GM19467 (cell line): ENCODE measurements at regions not wholly inside any gene's neighbourhood (a gene's known extent, or its start where the extent isn't known, plus 50 kb on each side); places are given as distances from the start of the nearest gene placed in this dataset.

Experiments used
- ATAC-seq: cut with Tn5 transposase; IDR thresholded peaks from one replicate; pipeline ENCODE4 v1.9.1; 2021; ENCODE audit warnings: mild to moderate bottlenecking, moderate library complexity; ENCODE audit not compliant: unreplicated experiment

DNA sequence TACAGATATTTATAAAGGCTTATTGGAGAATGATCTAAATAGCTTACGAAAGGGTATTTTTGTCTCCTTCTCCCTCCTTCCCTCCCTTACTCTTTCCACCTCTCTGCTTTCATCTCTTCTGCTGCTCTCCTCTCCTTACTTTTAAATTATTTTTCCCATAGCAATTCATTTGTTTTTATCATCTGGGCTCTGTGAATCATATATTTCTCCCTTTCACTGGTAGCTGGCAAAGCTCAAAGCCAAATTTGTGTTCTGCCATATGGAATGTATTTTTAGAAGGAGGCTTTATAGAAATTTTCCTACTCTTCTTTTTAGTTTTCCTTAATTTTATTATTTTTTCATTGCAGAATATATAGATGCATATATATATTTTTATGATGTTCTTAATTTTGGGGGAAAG, 385.8 kb downstream of the C3orf38 start:
- ATAC-seq, result no peak

DNA sequence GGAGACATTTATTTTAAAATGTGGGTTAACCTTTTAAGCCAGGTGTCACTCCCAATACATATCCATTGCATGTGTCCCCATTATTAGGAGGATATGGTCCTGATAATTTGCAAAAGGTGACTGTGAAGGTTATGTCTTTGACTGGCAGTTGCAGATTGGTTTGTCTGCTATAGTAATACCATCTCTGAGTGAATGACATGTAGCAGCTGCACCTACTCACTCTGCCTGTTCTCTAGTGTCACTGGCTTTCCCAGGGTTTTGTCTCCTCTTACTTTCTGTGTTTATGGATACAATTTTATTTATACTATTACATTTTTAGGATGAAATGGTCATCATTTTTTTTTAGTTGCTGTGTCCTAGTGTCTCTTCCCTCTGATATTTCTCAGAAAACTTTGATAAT, 393.2 kb downstream of the C3orf38 start:
- ATAC-seq, result no peak

DNA sequence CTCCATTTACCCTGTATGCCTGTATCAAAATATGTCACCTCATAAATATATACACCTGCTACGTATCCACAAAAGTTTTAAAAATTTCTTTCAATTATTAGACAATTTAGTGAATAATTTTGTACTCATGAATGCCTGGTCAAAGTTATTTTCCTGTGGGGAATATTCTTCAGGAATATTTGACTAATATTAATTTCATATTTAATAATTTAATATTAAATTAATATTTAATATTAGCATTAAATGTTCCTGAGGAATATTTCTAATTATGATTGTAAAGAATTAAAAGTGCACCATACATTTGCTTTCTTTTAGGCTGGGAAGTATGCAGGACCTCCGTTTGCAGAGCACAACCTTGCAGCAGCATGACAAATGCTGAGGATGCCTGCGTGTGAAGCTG, 422.7 kb downstream of the C3orf38 start:
- ATAC-seq, result no peak

GRCh38 chr3:88573472-88573871, 423.7 kb downstream of the C3orf38 start:
- ATAC-seq, result no peak

DNA sequence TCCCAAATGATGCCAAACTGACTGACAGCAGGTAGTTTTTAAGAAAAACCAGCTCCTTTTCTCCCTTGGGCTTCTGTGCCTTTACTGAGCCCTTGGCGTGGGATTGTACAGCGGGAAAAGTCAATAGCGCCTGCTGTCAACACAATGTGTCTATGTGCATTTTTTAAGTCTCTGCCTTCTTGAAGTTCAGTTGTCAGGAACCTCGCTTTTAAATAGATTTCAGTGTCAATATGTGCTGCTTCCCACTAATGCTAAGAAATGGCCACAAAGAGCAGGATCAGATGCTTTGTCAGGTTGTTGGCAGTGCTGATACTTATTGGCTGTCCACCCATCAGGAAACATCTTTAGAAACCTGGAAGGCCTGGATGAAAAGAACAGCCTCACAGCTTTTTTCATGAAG, 424.4 kb downstream of the C3orf38 start:
- no peak for ATAC-seq

GRCh38 chr3:88584451-88584850, 434.7 kb downstream of the C3orf38 start:
- no peak for ATAC-seq

DNA sequence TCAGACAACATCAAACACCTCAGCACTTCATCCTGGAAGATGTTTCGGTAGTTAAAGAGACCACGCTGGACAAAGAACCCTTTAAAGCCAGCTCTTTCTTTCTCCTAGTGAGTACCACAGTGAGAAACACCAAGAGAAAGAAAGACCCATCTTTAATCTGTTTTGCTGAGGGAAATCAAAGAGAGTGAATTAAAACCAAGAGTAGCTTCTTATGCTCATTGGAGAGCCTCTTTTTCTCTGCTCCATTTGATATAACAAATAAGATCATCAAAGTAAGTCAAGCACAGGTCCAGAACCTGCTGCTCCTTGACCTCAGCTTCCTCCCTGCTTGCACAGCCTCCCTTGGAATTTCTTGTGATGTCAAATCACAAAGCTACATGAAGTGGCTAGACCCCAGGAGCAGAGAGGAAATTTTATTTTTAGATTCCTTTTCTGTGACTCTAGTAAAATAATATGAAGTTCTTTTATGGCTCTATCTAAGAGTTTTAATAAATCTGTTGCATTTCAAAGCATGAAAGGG, 436.4 kb downstream of the C3orf38 start:
- ATAC-seq, result no peak

- no peak for ATAC-seq
These were observed 439.4 kb downstream of the C3orf38 start for GRCh38 chr3:88589138-88589537.

DNA sequence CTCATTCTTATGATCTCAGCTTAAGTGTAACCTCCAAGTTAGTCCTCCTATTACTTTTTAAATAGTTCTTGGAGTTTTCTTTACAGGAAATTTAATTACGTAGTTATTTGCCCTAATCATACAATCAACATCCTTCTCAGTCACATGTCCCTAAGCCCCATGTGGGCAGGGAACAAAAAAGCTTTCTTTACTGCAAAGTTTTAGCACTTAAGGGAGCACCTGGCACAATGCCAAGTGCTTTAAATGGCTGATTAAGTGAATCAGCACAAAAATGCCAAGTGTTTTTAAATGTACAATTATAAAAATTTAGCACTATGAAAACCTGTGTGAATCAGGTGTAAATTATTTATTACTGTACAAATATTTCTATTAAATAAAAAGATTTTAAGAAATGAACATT, 445.3 kb downstream of the C3orf38 start:
- no peak for ATAC-seq

DNA sequence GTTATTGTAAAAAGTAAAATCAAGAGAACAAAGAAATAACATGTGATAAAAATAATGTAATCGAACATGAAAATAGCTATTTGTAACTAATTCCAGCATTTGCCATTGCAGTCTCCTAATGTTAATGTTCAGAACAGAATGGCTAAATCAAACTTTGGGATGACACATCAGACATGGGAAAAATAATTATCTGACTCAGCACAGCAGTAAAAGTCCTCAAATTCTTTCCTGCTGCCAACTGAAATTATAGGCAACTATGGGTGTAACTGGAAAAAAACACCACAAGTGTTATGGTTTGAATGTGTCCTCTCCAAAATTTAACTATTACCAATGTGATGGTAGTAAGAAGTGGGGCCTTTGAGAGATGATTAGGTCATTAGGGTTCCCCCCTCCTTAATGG, 446.7 kb downstream of the C3orf38 start:
- ATAC-seq, result no peak

- ATAC-seq, result no peak
These were observed 461.1 kb downstream of the C3orf38 start for GRCh38 chr3:88610820-88611219.

- ATAC-seq, result no peak
These were observed 462.1 kb downstream of the C3orf38 start for GRCh38 chr3:88611826-88612326.

GRCh38 chr3:88616413-88616812, 466.7 kb downstream of the C3orf38 start:
- no peak for ATAC-seq

GRCh38 chr3:88617283-88617682, 467.5 kb downstream of the C3orf38 start:
- no peak for ATAC-seq

DNA sequence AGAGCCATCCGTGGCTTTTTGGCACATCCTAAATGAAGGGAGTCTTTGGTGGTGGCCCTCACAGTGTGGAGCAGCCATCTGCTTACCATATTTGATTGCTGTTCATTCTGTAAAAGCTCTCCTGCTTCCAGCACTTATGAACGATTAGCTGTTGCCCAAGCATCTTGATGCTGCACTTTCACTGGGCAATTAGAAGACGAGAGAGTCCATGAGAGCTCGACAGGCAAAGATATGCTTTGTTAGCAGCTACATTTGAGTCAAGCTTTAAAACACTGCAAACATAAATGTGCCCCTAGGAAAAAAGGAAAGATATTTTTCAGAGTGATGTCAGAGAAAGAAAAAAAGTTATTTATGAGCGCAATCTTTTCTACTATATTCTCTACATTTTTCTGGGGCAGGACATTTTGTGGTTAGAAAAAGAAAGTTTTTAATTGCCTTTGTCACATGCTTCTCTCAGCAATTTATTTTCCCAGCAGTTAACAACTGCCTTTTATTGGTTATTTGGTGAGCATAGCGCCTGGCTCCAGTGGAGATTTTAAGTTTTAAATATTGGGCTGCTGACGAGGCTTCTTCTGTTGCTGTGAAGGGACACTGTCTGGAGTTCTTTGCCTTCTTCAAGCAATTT, 468.4 kb downstream of the C3orf38 start:
- no peak for ATAC-seq

DNA sequence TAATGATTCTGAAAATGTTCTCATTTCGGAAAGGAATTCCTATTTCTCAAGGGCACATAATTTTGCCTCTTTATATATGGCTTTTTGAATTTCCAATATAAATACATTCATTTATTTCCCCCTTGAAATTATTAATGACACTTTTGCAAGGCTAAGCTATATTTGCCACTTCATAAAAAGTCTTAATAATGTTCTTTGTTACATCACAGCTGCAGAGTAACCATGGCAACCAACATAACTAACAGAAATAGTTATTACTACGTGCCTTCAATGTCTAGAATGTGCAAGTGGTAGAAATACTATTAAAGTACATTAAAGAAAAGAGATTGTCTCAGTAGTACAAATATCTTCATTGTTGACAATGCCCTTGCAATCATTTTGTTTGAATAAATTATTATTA, 471.8 kb downstream of the C3orf38 start:
- no peak for ATAC-seq

DNA sequence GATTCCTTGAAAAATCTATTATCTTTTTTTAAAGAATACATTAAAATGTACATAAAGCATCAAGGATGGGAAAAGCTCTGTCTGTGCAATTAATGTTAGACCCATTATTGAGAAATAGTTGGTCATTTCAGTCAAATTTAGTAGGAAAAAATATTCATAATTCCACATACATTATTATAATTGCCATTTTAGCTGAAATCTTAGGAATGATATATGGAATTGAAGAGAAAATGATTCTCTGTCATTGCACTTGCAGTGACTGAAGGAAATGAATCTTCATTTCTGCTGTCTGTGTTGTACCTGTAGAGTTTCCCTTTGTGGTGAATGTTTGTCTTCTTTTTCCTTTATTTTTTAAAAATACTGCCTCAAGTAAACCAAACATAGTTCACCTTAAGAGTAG, 473.9 kb downstream of the C3orf38 start:
- ATAC-seq, result no peak

- no peak for ATAC-seq
These were observed 476.8 kb downstream of the C3orf38 start for GRCh38 chr3:88626456-88627120.

DNA sequence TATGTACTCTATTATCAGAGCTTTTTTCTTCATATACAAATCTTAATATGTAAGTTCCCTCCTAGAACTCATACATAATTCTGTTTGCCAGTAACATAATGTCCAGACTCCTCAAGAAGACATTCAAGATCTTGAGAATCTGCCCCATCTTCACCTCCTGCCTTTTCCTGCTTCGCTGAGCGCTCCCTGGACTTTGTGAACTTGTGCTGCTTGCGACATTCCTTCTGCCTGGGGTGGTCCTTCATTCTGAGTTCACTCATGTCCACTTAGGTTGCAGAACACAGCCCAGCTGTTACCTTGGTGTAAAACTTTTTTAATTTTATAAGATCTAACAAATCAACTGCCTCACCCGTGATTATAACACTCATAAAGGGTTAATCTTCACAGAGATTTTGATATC, 478.5 kb upstream of the EPHA3 start:
- no peak for ATAC-seq

DNA sequence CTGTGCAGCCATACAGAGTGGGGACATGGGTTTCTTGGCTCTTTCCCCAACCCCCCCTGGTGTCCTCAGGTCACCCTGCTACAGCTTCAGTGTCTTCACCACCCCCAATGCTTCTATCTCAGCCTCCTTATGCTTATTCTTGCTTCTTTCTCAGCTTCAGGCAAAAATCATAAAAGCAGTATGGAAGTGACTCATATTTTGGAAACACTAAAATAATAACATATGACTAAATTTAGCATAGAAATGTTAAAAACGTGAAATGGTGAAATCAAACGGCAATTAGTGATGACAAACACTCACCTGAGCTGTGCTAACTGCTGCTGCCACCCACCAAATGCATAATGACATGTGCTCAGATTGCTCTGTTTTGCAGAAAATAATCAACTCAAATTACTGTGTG, 475.2 kb upstream of the EPHA3 start:
- no peak for ATAC-seq

- ATAC-seq, result no peak
These were observed 466.8 kb upstream of the EPHA3 start for GRCh38 chr3:88640581-88640980.

- ATAC-seq, result no peak
These were observed 466.3 kb upstream of the EPHA3 start for GRCh38 chr3:88641033-88641604.
